Endometrium (tissue), 2 donors: ENCODE measurements at regions not wholly inside any gene's neighbourhood (a gene's known extent, or its start where the extent isn't known, plus 50 kb on each side); places are given as distances from the start of the nearest gene placed in this dataset.
"Not testable (repeated sequence)": the region's sequence is repeated elsewhere in the genome, so short reads cannot be mapped to it uniquely, and the experiment has no call there.

Source experiments
- FAIRE-seq: peaks from 2 replicates; lab custom pipeline; 2012; peaks lifted over from hg19 to GRCh38; lab: Jason Lieb, UNC
- donor health status: control.
- donor health status: control.

GRCh38 chr9:22170556-22170955, 161.5 kb upstream of the CDKN2B start:
- no peak for FAIRE-seq

- FAIRE-seq: no peak
These were observed 162.0 kb upstream of the CDKN2B start for GRCh38 chr9:22170990-22171670.

GRCh38 chr9:22171691-22172090, 162.6 kb upstream of the CDKN2B start:
- FAIRE-seq: no peak

DNA sequence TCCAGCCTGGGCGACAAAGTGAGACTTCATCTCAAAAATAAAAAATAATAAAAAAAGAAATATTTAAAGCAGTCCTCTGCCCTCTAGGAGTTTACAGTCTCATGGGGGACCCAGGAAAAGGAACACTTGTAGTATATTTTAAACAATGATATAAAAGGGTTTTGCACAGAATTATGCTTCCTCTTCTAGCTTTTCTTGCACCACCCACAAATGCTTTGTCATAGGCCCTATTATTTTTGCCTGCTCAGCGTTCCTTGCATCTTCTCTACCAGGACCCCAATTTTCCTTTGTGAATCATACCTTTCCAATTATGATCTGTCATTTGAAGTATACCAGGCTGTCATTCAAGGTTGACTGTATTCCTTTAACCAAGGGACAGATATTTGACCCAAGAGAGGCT, 164.8 kb upstream of the CDKN2B start:
- no peak for FAIRE-seq

DNA sequence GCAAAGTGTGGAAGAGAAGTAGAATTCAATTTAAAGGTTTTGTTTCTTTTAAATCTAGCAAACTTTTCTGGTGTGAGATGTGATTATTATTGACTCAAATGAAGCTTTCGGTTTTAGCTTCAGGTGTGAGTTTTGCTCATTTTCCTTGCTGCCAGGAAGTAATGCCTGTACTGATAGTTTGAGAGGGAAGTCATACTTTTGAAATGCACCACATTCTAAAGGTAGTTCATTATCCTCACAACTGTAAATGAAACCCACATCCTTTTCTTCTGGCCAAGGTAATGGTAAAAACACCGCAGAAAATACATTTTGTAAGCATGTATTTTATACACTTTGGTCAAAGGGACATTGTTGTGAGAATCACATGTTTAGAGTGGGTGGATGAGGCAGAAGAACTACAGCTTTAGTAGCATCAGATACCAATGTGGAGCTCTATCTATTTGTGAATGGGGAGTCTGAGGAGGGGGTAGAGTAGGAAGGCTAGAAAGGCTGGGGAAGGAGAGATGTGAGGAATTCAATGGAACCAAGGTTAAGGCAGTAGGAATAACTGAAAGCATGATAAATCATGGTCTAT, 167.0 kb upstream of the CDKN2B start:
- FAIRE-seq: no peak

GRCh38 chr9:22181021-22181420, 171.9 kb upstream of the CDKN2B start:
- FAIRE-seq: not testable (repeated sequence)

GRCh38 chr9:22189471-22189870, 180.4 kb upstream of the CDKN2B start:
- no peak for FAIRE-seq

GRCh38 chr9:22197000-22197399, 187.9 kb upstream of the CDKN2B start:
- FAIRE-seq: not testable (repeated sequence)

GRCh38 chr9:22198681-22199080, 189.6 kb upstream of the CDKN2B start:
- no peak for FAIRE-seq

DNA sequence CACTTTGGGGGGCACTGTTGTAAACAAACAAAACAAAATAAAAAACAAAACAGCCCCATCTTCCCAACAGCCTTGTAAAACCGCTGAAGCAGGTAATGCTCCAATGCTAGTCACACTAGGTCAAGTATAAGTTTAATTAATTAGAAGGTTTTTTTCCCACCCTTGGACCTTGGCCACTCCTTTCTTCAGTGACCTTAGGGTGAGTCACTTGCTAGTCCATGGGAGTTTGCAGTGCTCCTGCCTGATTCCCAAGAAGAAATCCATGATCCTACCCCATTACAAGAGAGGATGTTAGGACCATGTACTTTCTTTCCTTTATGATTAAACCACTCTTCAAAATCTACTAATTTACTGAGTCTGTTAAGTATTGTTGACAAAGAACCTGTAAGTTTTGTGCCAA, 192.2 kb upstream of the CDKN2B start:
- no peak for FAIRE-seq

DNA sequence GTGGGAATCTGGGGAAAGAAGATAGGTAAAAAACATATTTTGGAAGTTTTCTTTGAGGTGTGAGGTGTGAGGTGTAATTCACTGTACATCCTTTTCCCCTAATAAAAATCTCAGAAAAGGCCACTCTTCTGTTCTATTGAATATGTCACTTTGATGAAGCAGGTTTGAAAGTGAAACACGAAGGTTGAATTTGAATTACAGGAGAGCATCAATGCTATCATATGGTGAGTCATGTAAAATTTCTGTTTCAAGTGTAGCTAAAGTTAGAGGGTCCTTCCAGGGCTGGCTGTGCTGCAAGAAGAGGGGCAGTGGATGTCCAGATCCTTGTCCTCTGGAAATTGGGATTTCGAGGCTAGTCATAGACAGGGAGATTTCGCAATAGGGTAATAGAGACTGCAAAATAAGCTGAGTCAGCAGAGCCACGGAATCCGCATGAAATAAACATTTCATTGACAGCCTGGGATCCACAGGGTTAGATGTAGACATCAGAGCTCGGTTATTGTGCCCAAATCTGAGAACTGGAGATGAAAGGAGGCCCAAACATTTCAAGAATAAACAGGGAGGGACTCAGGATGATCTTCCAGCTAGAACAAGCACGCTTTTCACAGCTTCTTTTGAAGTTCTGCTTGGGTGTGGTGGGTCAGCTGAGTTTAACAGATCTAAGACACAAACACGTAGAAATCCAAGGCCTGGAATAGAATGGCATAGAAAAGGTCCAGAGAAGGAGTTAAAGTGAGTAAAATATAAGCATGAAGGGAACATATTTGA, 194.4 kb upstream of the CDKN2B start:
- no peak for FAIRE-seq

- FAIRE-seq: no peak
These were observed 195.1 kb upstream of the CDKN2B start for GRCh38 chr9:22204240-22204639.

- FAIRE-seq: no peak
These were observed 197.7 kb upstream of the CDKN2B start for GRCh38 chr9:22206833-22207232.

- FAIRE-seq: no peak
These were observed 199.9 kb upstream of the CDKN2B start for GRCh38 chr9:22208846-22209585.

GRCh38 chr9:22210262-22210661, 201.2 kb upstream of the CDKN2B start:
- no peak for FAIRE-seq

GRCh38 chr9:22210936-22211335, 201.8 kb upstream of the CDKN2B start:
- no peak for FAIRE-seq

- no peak for FAIRE-seq
These were observed 202.7 kb upstream of the CDKN2B start for GRCh38 chr9:22211588-22212360.

GRCh38 chr9:22214021-22214420, 204.9 kb upstream of the CDKN2B start:
- FAIRE-seq: no peak

- no peak for FAIRE-seq
These were observed 205.5 kb upstream of the CDKN2B start for GRCh38 chr9:22214497-22215031.

GRCh38 chr9:22215521-22215920, 206.4 kb upstream of the CDKN2B start:
- no peak for FAIRE-seq

- no peak for FAIRE-seq
These were observed 207.6 kb upstream of the CDKN2B start for GRCh38 chr9:22216730-22217172.

GRCh38 chr9:22217254-22217653, 208.1 kb upstream of the CDKN2B start:
- no peak for FAIRE-seq
